Stomach (tissue), 8 donors: ENCODE measurements at regions not wholly inside any gene's neighbourhood (a gene's known extent, or its start where the extent isn't known, plus 50 kb on each side); places are given as distances from the start of the nearest gene placed in this dataset.

Experiments
- DNase-seq, 2 donors: peaks; one replicate each; pipeline versions ENCODE4 v3.0.0 to v3.0.0-alpha.2; 2013 to 2019
- H3K27ac ChIP-seq, 5 donors: fragments of 200-600 bp in 4 of 5; sonication (generic) in 4 of 5; one replicate each; pipeline ENCODE4 v1.5.1; 2013 to 2019; ENCODE audit warnings: mild to moderate bottlenecking in 1 of 5, moderate library complexity in 1 of 5
- H3K27me3 ChIP-seq, 3 donors: fragments of 200-600 bp; sonication (generic); one replicate each; pipeline ENCODE4 v1.5.1; 2017 to 2019; ENCODE audit warnings: mixed run types in 1 of 3
- H3K36me3 ChIP-seq, 4 donors: fragments of 200-600 bp; sonication (generic); 1 replicate in 3 of 4; 2 replicates in 1 of 4; pipeline ENCODE4 v1.5.1; 2016 to 2019
- H3K4me1 ChIP-seq, 4 donors: fragments of 200-600 bp; sonication (generic); one replicate each; pipeline ENCODE4 v1.5.1; 2016 to 2019
- H3K4me3 ChIP-seq, 4 donors: fragments of 200-600 bp; sonication (generic) in 3 of 4; one replicate each; pipeline ENCODE4 v1.5.1; 2016 to 2019; ENCODE audit warnings: mild to moderate bottlenecking in 1 of 4
- H3K9me3 ChIP-seq, 4 donors: fragments of 200-600 bp; sonication (generic); one replicate each; pipeline ENCODE4 v1.5.1; 2016 to 2019
- CTCF ChIP-seq, 7 experiments: fragments of 450-650 bp in 4 of 7; fragments of 200-600 bp in 3 of 7; sonication (generic) in 3 of 7; IDR thresholded peaks; one replicate each; pipeline ENCODE4 v1.5.1; 2016 to 2019; ENCODE audit warnings: antibody characterized with exemption in 7 of 7, control low read depth in 2 of 7, mild to moderate bottlenecking in 1 of 7
- EP300 ChIP-seq: sonication (generic); formaldehyde crosslinking; IDR thresholded peaks from one replicate; pipeline ENCODE4 v1.6.1; 2017; ENCODE audit warnings: antibody characterized with exemption
- POLR2A ChIP-seq, 4 donors: fragments of 450-650 bp; IDR thresholded peaks; one replicate each; pipeline ENCODE4 v1.6.1; 2016; ENCODE audit warnings: antibody characterized with exemption in 4 of 4, control low read depth in 2 of 4, mild to moderate bottlenecking in 1 of 4, moderate library complexity in 1 of 4
- POLR2AphosphoS5 ChIP-seq, 3 donors: sonication (generic); formaldehyde crosslinking; IDR thresholded peaks; one replicate each; pipeline ENCODE4 v1.6.1; 2016; ENCODE audit warnings: antibody characterized with exemption in 3 of 3
- WGBS, 5 donors: extraction: QIAGEN DNeasy Blood & Tissue Kit in 3 of 5; methylation state at CpG; one replicate each; pipeline versions ENCODE4 v1.1.5 to v1.1.7; 2013 to 2018; 5-methylcytosine and 5-hydroxymethylcytosine counted together
- intact Hi-C: fragments of 100-400 bp; cut with DNase I; formaldehyde crosslinking; loops from one replicate; pipeline ENCODE4 v1.15.1; 2023; ENCODE audit warnings: low total_unique reads
- donor health status: healthy with polysubstance abuse.
- donor health status: Bipolar disorder and iron deficiency.
- donor health status: healthy.

- Histone ChIP-seq H3K4me1 (no peaks in the 10 kb centered on the region), H3K4me3 (no peak overlapping the region), H3K9me3 (peaks cover 0 to 4% (median 0%) of the 10 kb centered on the region in 4 donors), H3K27me3 (no peaks in the 10 kb centered on the region), H3K36me3 (no peaks in the 10 kb centered on the region), H3K27ac (no peak overlapping the region)
- intact Hi-C loops = no loop called here
- no peak for DNase-seq
- 38 to 93% (median 81%) methylated on average over 2 of the region's 2 CpGs for WGBS, 5 donors
- TF ChIP-seq CTCF (IDR thresholded peaks at IDR 0.05) (no peak), EP300 (no peak), POLR2AphosphoS5 (IDR thresholded peaks at IDR 0.05) (no peak), POLR2A (IDR thresholded peaks at IDR 0.05) (no peak)
Measured at GRCh38 chr11:56819916-56820315, 71.4 kb upstream of the OR9G4 start.

- Histone ChIP-seq H3K36me3 (no peaks in the 10 kb centered on the region), H3K27ac (no peak overlapping the region), H3K4me3 (no peak overlapping the region), H3K27me3 (no peaks in the 10 kb centered on the region), H3K4me1 (no peaks in the 10 kb centered on the region), H3K9me3 (no peaks in the 10 kb centered on the region)
- WGBS, 5 donors = 17 to 35% (median 21%) methylated on average over 3 of the region's 3 CpGs
- peak in 1 of 2 donors; percentile 14 for DNase-seq
- intact Hi-C loops = no loop called here
- no peak for TF ChIP-seq CTCF (IDR thresholded peaks at IDR 0.05)
- TF ChIP-seq POLR2A (IDR thresholded peaks at IDR 0.05) = no peak
Measured at GRCh38 chr11:56817661-56818060, 69.2 kb upstream of the OR9G4 start.

GRCh38 chr11:56816259-56816658 lies 67.8 kb upstream of the OR9G4 start:
- WGBS, 5 donors = 83 to 93% (median 91%) methylated on average over 2 of the region's 2 CpGs
- Histone ChIP-seq H3K9me3 (no peaks in the 10 kb centered on the region), H3K4me3 (no peak overlapping the region), H3K27me3 (no peaks in the 10 kb centered on the region), H3K4me1 (no peaks in the 10 kb centered on the region), H3K27ac (no peak overlapping the region), H3K36me3 (no peaks in the 10 kb centered on the region)
- DNase-seq = no peak
- intact Hi-C loops = no loop called here
- no peak for TF ChIP-seq CTCF (IDR thresholded peaks at IDR 0.05)
- TF ChIP-seq EP300 = no peak
- no peak for TF ChIP-seq POLR2AphosphoS5 (IDR thresholded peaks at IDR 0.05)
- no peak for TF ChIP-seq POLR2A (IDR thresholded peaks at IDR 0.05)

GRCh38 chr11:56808326-56808725 lies 59.8 kb upstream of the OR9G4 start:
- 58 to 76% (median 71%) methylated on average over 1 of the region's 1 CpG for WGBS, 5 donors

More at GRCh38 chr11:56808326-56808725, 59.8 kb upstream of the OR9G4 start:
- no peak overlapping the region for H3K27ac ChIP-seq
- no peaks in the 10 kb centered on the region for H3K27me3 ChIP-seq
- DNase-seq = no peak
- intact Hi-C loops = no loop called here
- no peak overlapping the region for H3K4me3 ChIP-seq
- no peak for TF ChIP-seq EP300
- TF ChIP-seq POLR2AphosphoS5 (IDR thresholded peaks at IDR 0.05) = no peak
- TF ChIP-seq POLR2A (IDR thresholded peaks at IDR 0.05) = no peak
- no peak for TF ChIP-seq CTCF (IDR thresholded peaks at IDR 0.05)
- H3K4me1 ChIP-seq = no peaks in the 10 kb centered on the region
- H3K36me3 ChIP-seq = no peaks in the 10 kb centered on the region
- H3K9me3 ChIP-seq = peaks cover 0 to 5% (median 0%) of the 10 kb centered on the region in 4 donors
